PC-9 (cell line): ENCODE measurements at regions not wholly inside any gene's neighbourhood (a gene's known extent, or its start where the extent isn't known, plus 50 kb on each side); places are given as distances from the start of the nearest gene placed in this dataset.

Source experiments
- BruUV-seq: library from RNA; stranded (reverse); fragments of 400-500 nt; replicated peaks from 2 replicates; lab custom pipeline; 2021; lab: Mats Ljungman, UMichigan
- CTCF ChIA-PET: fragments of 300-600 bp; sonication (Branson Sonifier 250); formaldehyde crosslinking; loops from one replicate; lab custom pipeline; 2022; ENCODE audit warnings: antibody characterized with exemption; lab: Charles Lee
- POLR2A ChIA-PET: fragments of 300-600 bp; sonication (Branson Sonifier 250); formaldehyde crosslinking; loops from one replicate; lab custom pipeline; 2022; ENCODE audit warnings: antibody characterized with exemption; ENCODE audit not compliant: unreplicated experiment; lab: Charles Lee
- DNase-seq, 2 experiments: peaks; one replicate each; pipeline versions ENCODE4 v3.0.0 to v3.0.0-alpha.2; 2015 to 2022; ENCODE audit warnings: mixed read lengths in 1 of 2
- H2AFZ ChIP-seq: fragments of 200-600 bp; sonication (generic); 2 replicates; pipeline ENCODE4 v1.8.1; 2017; ENCODE audit warnings: antibody characterized with exemption
- H3F3A ChIP-seq: fragments of 200-600 bp; sonication (generic); 2 replicates; pipeline ENCODE4 v1.8.1; 2017; ENCODE audit warnings: antibody characterized with exemption, mild to moderate bottlenecking, low read depth; ENCODE audit not compliant: insufficient read depth
- H3K27ac ChIP-seq: fragments of 200-600 bp; sonication (generic); 2 replicates; pipeline ENCODE4 v1.6.1; 2016; ENCODE audit warnings: mixed run types
- H3K27me3 ChIP-seq: fragments of 200-600 bp; sonication (generic); 2 replicates; pipeline ENCODE4 v1.6.1; 2016; ENCODE audit warnings: low read depth, mixed run types; ENCODE audit not compliant: insufficient read depth
- H3K36me3 ChIP-seq: fragments of 200-600 bp; sonication (generic); 2 replicates; pipeline ENCODE4 v1.6.1; 2016; ENCODE audit warnings: low read depth, mixed run types
- H3K4me1 ChIP-seq: fragments of 200-600 bp; sonication (generic); replicated peaks from 2 replicates; pipeline ENCODE4 v1.6.1; 2016; ENCODE audit warnings: mixed run types; ENCODE audit not compliant: insufficient read depth
- H3K4me2 ChIP-seq: fragments of 200-600 bp; sonication (generic); 2 replicates; pipeline ENCODE4 v1.6.1; 2017; ENCODE audit warnings: mixed run types
- H3K4me3 ChIP-seq: fragments of 200-600 bp; sonication (generic); 2 replicates; pipeline ENCODE4 v1.6.1; 2016; ENCODE audit warnings: mixed run types
- H3K79me2 ChIP-seq: fragments of 200-600 bp; sonication (generic); 2 replicates; pipeline ENCODE4 v1.6.1; 2017; ENCODE audit warnings: low read depth, mixed run types
- H3K9me2 ChIP-seq: fragments of 200-600 bp; sonication (generic); 2 replicates; pipeline ENCODE4 v1.8.1; 2017; ENCODE audit warnings: mild to moderate bottlenecking; ENCODE audit not compliant: insufficient read depth
- H3K9me3 ChIP-seq: fragments of 200-600 bp; sonication (generic); 2 replicates; pipeline ENCODE4 v1.8.1; 2016; ENCODE audit warnings: low read depth; ENCODE audit not compliant: insufficient read depth
- H4K20me1 ChIP-seq: fragments of 200-600 bp; sonication (generic); 2 replicates; pipeline ENCODE4 v1.8.1; 2017; ENCODE audit not compliant: insufficient read depth
- CTCF ChIP-seq: fragments of 200-600 bp; sonication (generic); conservative IDR thresholded peaks from 2 replicates; pipeline ENCODE4 v1.6.1; 2017; ENCODE audit warnings: mixed run types, antibody characterized with exemption, mild to moderate bottlenecking, moderate library complexity
- EZH2 ChIP-seq: fragments of 200-600 bp; sonication (generic); IDR thresholded peaks from 2 replicates; pipeline ENCODE4 v1.8.0; 2017; ENCODE audit warnings: antibody characterized with exemption, low read depth
- intact Hi-C: fragments of 100-400 bp; cut with micrococcal nuclease; formaldehyde crosslinking; loops from one replicate; pipeline ENCODE4 v1.10.0; 2022; ENCODE audit not compliant: unreplicated experiment

GRCh38 chr18:55878224-55878623 lies 290.2 kb upstream of the TCF4 start:
- Histone ChIP-seq H3K9me3 (no peaks in the 10 kb centered on the region), H3K4me2 (no peak overlapping the region), H3K4me1 (no peaks in the 10 kb centered on the region), H3K27me3 (no peaks in the 10 kb centered on the region), H2AFZ (no peak overlapping the region), H3K4me3 (no peak overlapping the region), H3K9me2 (no peaks in the 10 kb centered on the region), H3K36me3 (no peaks in the 10 kb centered on the region), H3K27ac (no peak overlapping the region), H4K20me1 (no peaks in the 10 kb centered on the region), H3K79me2 (no peaks in the 10 kb centered on the region), H3F3A (no peaks in the 10 kb centered on the region)
- CTCF ChIA-PET = no interaction called here
- POLR2A ChIA-PET = no interaction called here
- no TSS peak for BruUV-seq
- no peak for DNase-seq
- intact Hi-C loops = no loop called here
- no peak for TF ChIP-seq CTCF
- TF ChIP-seq EZH2 = no peak

GRCh38 chr18:55877321-55877720 lies 289.3 kb upstream of the TCF4 start:
- H2AFZ ChIP-seq = no peak overlapping the region
- intact Hi-C loops = no loop called here
- no TSS peak for BruUV-seq
- H3K36me3 ChIP-seq = no peaks in the 10 kb centered on the region
- TF ChIP-seq EZH2 (no peak), CTCF (no peak)
- no peak overlapping the region for H3K4me2 ChIP-seq
- no peaks in the 10 kb centered on the region for H3K4me1 ChIP-seq
- no peaks in the 10 kb centered on the region for H3K27me3 ChIP-seq
- no peak for DNase-seq
- ChIA-PET CTCF (no interaction called here), POLR2A (no interaction called here)
- H3K27ac ChIP-seq = no peak overlapping the region
- no peaks in the 10 kb centered on the region for H4K20me1 ChIP-seq
- H3K9me2 ChIP-seq = no peaks in the 10 kb centered on the region
- no peak overlapping the region for H3K4me3 ChIP-seq
- no peaks in the 10 kb centered on the region for H3K9me3 ChIP-seq
- H3K79me2 ChIP-seq = no peaks in the 10 kb centered on the region
- no peaks in the 10 kb centered on the region for H3F3A ChIP-seq

- Histone ChIP-seq H4K20me1 (no peaks in the 10 kb centered on the region), H2AFZ (no peak overlapping the region), H3K4me1 (no peaks in the 10 kb centered on the region), H3K27ac (no peak overlapping the region), H3K79me2 (no peaks in the 10 kb centered on the region), H3K9me2 (no peaks in the 10 kb centered on the region), H3K9me3 (no peaks in the 10 kb centered on the region), H3K4me2 (no peak overlapping the region), H3K4me3 (no peak overlapping the region), H3K36me3 (no peaks in the 10 kb centered on the region), H3F3A (no peaks in the 10 kb centered on the region), H3K27me3 (no peaks in the 10 kb centered on the region)
- ChIA-PET CTCF (no interaction called here), POLR2A (no interaction called here)
- intact Hi-C loops = no loop called here
- DNase-seq = no peak
- no TSS peak for BruUV-seq
- TF ChIP-seq CTCF (no peak), EZH2 (no peak)
Measured at GRCh38 chr18:55876254-55876653, 288.3 kb upstream of the TCF4 start.
